CD4-positive, CD25-positive, alpha-beta regulatory T cell (primary cell): ENCODE measurements at regions not wholly inside any gene's neighbourhood (a gene's known extent, or its start where the extent isn't known, plus 50 kb on each side); places are given as distances from the start of the nearest gene placed in this dataset.

Experiments
- ATAC-seq, 2 donors: fragments of 150-1000 bp; cut with Tn5 transposase; one replicate each; pipeline ENCODE4 v1.10.0; 2021; ENCODE audit warnings: low read depth in 2 of 2, moderate number of reproducible peaks in 2 of 2, moderate library complexity in 1 of 2
- DNase-seq, 3 donors: peaks; one replicate each; pipeline versions ENCODE4 v3.0.0 to v3.0.0-alpha.2; 2012 to 2022; ENCODE audit warnings: mixed read lengths in 1 of 3
- H3K27ac ChIP-seq: one replicate; pipeline ENCODE4 v1.7.0; 2013; ENCODE audit warnings: mild to moderate bottlenecking, low read length; ENCODE audit not compliant: insufficient read depth, poor library complexity, severe bottlenecking
- H3K27me3 ChIP-seq: one replicate; pipeline ENCODE4 v1.7.0; 2013; ENCODE audit warnings: low read length; ENCODE audit not compliant: control insufficient read depth, insufficient read depth
- H3K36me3 ChIP-seq: one replicate; pipeline ENCODE4 v1.7.0; 2013; ENCODE audit warnings: mild to moderate bottlenecking, low read length, moderate library complexity; ENCODE audit not compliant: control insufficient read depth, insufficient read depth
- H3K4me1 ChIP-seq: 2 replicates; pipeline ENCODE4 v1.7.0; 2013; ENCODE audit warnings: mild to moderate bottlenecking, low read length; ENCODE audit not compliant: insufficient read depth, control insufficient read depth, poor library complexity, severe bottlenecking
- H3K4me3 ChIP-seq: one replicate; pipeline ENCODE4 v1.7.0; 2013; ENCODE audit warnings: low read depth, mild to moderate bottlenecking, low read length, moderate library complexity
- H3K9me3 ChIP-seq, 2 experiments: 1 replicate in 1 of 2; 2 replicates in 1 of 2; pipeline ENCODE4 v1.7.0; 2013; ENCODE audit warnings: low read length in 2 of 2, mild to moderate bottlenecking in 1 of 2, moderate library complexity in 1 of 2; ENCODE audit not compliant: control insufficient read depth in 2 of 2
- H3K27ac Mint-ChIP-seq, 3 donors: one replicate each; pipeline ENCODE4 v1.8.0; 2020 to 2022; ENCODE audit warnings: mild to moderate bottlenecking in 3 of 3, mixed read lengths in 3 of 3, moderate library complexity in 2 of 3
- H3K27me3 Mint-ChIP-seq: one replicate; pipeline ENCODE4 v1.8.0; 2022; ENCODE audit warnings: mild to moderate bottlenecking, mixed read lengths
- H3K36me3 Mint-ChIP-seq: one replicate; pipeline ENCODE4 v1.8.0; 2020; ENCODE audit warnings: mixed read lengths
- H3K4me1 Mint-ChIP-seq, 4 donors: one replicate each; pipeline ENCODE4 v1.8.0; 2020 to 2022; ENCODE audit warnings: mixed read lengths in 4 of 4, mild to moderate bottlenecking in 1 of 4
- H3K4me3 Mint-ChIP-seq, 4 donors: one replicate each; pipeline ENCODE4 v1.8.0; 2020 to 2022; ENCODE audit warnings: mild to moderate bottlenecking in 4 of 4, mixed read lengths in 4 of 4, moderate library complexity in 3 of 4
- H3K9me3 Mint-ChIP-seq, 7 donors: one replicate each; pipeline ENCODE4 v1.8.0; 2020 to 2022; ENCODE audit warnings: mixed read lengths in 7 of 7, mild to moderate bottlenecking in 3 of 7, moderate library complexity in 2 of 7

DNA sequence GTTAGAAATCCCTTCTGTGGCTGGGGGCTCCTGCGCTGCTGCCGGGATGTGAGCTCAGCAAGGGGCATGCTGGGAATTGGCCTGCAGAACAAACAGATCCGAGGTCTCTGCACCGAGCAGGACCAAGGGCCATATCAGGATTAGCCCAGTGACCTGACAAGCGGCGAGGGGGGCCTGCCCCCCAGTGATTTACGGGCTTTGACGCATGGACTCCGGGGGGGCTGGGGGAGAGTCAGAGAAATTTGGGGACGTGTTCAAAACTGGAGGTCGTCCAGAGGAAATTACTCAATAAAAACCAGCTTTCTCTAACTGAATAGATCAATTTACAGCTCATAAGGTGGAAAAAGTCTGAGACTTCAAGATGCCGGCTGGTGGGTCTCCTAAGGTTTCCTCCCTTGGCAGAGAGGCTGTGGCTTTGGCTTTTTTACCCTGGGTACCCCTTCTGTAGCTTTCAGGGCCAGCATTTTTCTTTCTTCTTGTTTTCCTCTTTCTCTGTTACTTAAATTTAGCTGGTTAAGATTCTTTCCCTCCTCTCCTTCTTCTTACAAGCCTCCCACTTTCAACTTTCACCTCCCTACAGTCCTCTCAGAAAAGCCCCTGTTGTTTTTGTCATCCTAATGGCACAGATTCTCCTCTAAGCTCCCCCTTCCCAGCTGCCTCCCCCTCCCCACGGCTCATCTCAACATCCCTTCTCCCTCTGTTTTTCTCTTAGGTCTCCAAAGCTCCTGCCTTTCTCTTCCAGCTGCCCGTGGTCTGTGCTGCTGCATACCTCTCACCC lies 551.0 kb downstream of the CCDC171 start:
- no peak for DNase-seq

DNA sequence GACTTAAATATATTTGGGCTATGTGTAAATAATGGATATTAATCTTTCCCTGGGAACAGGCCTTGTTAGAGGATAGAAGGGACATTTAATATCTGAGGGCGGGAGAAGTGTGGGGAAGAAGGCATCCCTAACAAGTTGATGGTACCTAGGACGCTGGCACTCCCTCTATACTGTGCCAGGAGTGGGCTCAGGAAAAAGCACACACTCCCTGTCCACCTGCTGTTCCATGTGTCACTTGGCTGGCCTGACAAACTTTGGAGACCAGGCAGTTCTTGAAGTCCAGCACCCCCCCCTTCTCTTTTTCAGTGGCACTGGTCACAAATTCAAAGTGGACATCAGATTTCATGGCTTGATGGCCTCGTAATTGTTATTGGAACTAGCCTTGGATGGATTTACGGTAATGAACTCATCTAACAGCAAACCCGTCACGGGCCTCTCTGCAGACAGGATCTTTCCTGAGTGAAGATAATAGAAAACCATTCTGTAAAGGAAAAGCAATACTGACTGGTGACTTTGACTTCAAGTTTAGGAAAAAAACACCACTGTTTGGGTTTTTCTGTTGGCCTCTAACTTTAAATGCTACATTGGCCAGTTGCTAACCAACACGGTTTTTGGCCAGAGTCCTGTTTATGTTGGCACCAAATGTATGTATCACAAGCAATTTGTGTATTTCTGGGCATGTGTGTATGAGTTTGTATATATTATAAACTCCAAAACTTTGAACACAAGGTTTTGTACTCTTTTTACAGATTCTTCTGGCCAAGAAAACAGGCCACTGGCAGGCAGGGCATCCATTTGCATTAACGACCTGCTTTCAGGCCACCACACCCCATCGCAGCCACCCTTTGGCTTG lies 552.6 kb downstream of the CCDC171 start:
- no peaks in the 10 kb centered on the region for H3K9me3 ChIP-seq
- H3K4me3 Mint-ChIP-seq: no peak overlapping the region
- no peaks in the 10 kb centered on the region for H3K4me1 Mint-ChIP-seq
- no peak overlapping the region for H3K27ac ChIP-seq
- H3K9me3 Mint-ChIP-seq: peaks cover 0 to 10% (median 0%) of the 10 kb centered on the region in 7 donors
- H3K36me3 Mint-ChIP-seq: no peaks in the 10 kb centered on the region
- DNase-seq (no peak), ATAC-seq (no peak)
- H3K27me3 ChIP-seq: no peaks in the 10 kb centered on the region
- no peak overlapping the region for H3K4me3 ChIP-seq
- H3K27ac Mint-ChIP-seq: no peak overlapping the region
- no peaks in the 10 kb centered on the region for H3K27me3 Mint-ChIP-seq
- no peaks in the 10 kb centered on the region for H3K4me1 ChIP-seq
- no peaks in the 10 kb centered on the region for H3K36me3 ChIP-seq

More for the DNA sequence above, 551.0 kb downstream of the CCDC171 start:
- Histone ChIP-seq H3K27ac (no peak overlapping the region), H3K4me1 (no peaks in the 10 kb centered on the region), H3K36me3 (no peaks in the 10 kb centered on the region), H3K27me3 (no peaks in the 10 kb centered on the region), H3K9me3 (no peaks in the 10 kb centered on the region), H3K4me3 (no peak overlapping the region)
- Mint-ChIP-seq H3K27ac (no peak overlapping the region), H3K27me3 (no peaks in the 10 kb centered on the region), H3K9me3 (peaks cover 0 to 7% (median 0%) of the 10 kb centered on the region in 7 donors), H3K4me3 (no peak overlapping the region), H3K36me3 (no peaks in the 10 kb centered on the region), H3K4me1 (no peaks in the 10 kb centered on the region)
- no peak for ATAC-seq

DNA sequence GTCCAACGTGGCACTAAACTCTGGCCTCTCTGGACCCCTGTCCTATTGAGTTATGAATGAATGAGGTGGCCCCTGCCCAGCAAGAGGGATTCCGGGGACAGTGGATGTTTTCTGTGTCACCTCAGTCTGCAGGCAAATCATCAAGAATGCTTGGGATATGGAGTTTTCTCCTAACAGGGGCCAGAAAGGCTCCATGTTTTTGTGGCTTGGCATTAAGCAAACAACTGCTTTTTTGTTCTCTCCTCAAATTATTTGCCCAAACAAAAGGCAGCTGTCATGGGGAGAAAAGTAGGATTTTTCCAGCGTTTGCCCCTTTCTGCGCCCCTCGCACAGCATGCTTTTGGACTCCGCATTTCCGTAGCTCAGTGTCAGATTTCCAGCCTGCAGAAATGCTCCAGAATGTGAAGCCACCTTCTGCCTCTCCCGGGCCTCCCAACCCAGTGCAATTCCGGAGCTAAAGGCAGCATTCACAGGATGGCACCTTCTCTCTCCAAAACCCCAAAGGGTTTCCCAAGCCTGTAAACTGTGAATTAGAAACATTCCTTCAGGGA lies 553.3 kb downstream of the CCDC171 start:
- DNase-seq: no peak
- Histone ChIP-seq H3K9me3 (no peaks in the 10 kb centered on the region), H3K4me1 (no peaks in the 10 kb centered on the region), H3K27ac (no peak overlapping the region), H3K27me3 (no peaks in the 10 kb centered on the region), H3K4me3 (no peak overlapping the region), H3K36me3 (no peaks in the 10 kb centered on the region)
- H3K4me1 Mint-ChIP-seq: no peaks in the 10 kb centered on the region
- no peaks in the 10 kb centered on the region for H3K36me3 Mint-ChIP-seq
- H3K4me3 Mint-ChIP-seq: no peak overlapping the region
- H3K9me3 Mint-ChIP-seq: peaks cover 0 to 10% (median 0%) of the 10 kb centered on the region in 7 donors
- no peak for ATAC-seq
- H3K27me3 Mint-ChIP-seq: no peaks in the 10 kb centered on the region
- no peak overlapping the region for H3K27ac Mint-ChIP-seq

DNA sequence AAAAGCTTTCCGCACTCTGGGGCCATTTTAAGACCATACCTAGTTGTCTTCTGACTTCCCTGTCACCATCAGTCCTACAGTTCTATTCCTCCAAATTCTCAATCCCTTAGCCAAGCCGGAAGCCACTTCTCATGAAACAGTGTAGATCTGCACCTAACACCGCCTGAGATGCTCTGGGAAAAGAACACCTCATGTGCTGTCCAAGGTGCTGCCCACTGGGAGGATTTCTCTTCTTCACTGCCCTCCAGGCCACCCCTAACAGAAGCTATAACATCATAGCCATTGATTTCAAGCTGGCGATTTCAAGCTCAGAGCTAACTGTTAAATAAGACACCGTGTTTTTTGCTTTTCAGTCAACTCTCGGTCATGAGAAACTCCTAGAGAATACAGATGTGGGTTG lies 559.3 kb downstream of the CCDC171 start:
- Histone ChIP-seq H3K4me3 (no peak overlapping the region), H3K27ac (no peak overlapping the region), H3K27me3 (no peaks in the 10 kb centered on the region), H3K36me3 (no peaks in the 10 kb centered on the region), H3K4me1 (no peaks in the 10 kb centered on the region), H3K9me3 (no peaks in the 10 kb centered on the region)
- Mint-ChIP-seq H3K36me3 (no peaks in the 10 kb centered on the region), H3K27ac (no peak overlapping the region), H3K9me3 (peaks cover 0 to 4% (median 0%) of the 10 kb centered on the region in 7 donors), H3K4me3 (no peak overlapping the region), H3K4me1 (no peaks in the 10 kb centered on the region), H3K27me3 (no peaks in the 10 kb centered on the region)
- ATAC-seq (no peak), DNase-seq (no peak)

DNA sequence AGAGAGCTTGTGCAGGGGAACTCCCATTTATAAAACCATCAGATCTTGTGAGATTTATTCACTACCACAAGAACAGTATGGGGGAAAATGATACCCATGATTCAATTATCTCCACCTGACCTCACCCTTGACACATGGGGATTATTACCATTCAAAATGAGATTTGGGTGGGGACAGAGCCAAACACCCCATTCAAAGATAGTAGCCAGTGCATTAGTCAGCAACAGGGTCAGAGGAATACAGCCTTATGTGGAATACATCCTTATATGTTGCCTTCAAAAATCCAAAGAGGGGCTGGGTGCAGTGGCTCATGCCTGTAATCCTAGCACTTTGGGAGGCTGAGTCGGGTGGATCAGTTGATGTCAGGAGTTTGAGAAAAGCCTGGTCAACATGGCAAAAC lies 563.2 kb downstream of the CCDC171 start:
- H3K4me3 ChIP-seq: no peak overlapping the region
- H3K36me3 Mint-ChIP-seq: no peaks in the 10 kb centered on the region
- no peak overlapping the region for H3K4me3 Mint-ChIP-seq
- H3K4me1 Mint-ChIP-seq: no peaks in the 10 kb centered on the region
- H3K9me3 Mint-ChIP-seq: peaks cover 0 to 5% (median 0%) of the 10 kb centered on the region in 7 donors
- H3K36me3 ChIP-seq: no peaks in the 10 kb centered on the region
- ATAC-seq (no peak), DNase-seq (no peak)
- no peak overlapping the region for H3K27ac Mint-ChIP-seq
- H3K4me1 ChIP-seq: no peaks in the 10 kb centered on the region
- no peaks in the 10 kb centered on the region for H3K9me3 ChIP-seq
- no peaks in the 10 kb centered on the region for H3K27me3 ChIP-seq
- no peak overlapping the region for H3K27ac ChIP-seq
- H3K27me3 Mint-ChIP-seq: no peaks in the 10 kb centered on the region

DNA sequence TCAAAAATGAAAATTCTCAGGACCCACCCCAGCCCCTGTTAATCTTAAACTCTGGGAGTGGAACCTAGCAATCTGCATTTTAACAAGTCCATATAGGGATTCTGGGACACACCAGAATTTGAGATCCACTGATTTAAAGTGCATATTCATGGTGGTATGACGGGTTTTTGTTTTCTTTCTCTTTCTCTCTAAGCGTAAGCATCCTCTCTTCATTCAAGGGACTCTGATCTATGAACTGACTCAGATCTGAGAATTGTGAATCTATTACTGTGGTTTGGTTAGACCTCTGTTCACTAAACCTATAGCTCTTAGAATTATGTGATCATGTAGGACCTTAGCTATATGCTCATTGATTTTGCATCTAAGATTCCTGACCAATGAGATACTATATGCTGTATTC lies 565.2 kb downstream of the CCDC171 start:
- Histone ChIP-seq H3K4me1 (no peaks in the 10 kb centered on the region), H3K36me3 (no peaks in the 10 kb centered on the region), H3K27ac (no peak overlapping the region), H3K9me3 (no peaks in the 10 kb centered on the region), H3K4me3 (no peak overlapping the region), H3K27me3 (no peaks in the 10 kb centered on the region)
- Mint-ChIP-seq H3K36me3 (no peaks in the 10 kb centered on the region), H3K9me3 (peaks cover 0 to 5% (median 0%) of the 10 kb centered on the region in 7 donors), H3K27ac (no peak overlapping the region), H3K4me3 (no peak overlapping the region), H3K27me3 (no peaks in the 10 kb centered on the region), H3K4me1 (peaks cover 0 to 2% (median 0%) of the 10 kb centered on the region in 4 donors)
- DNase-seq: no peak
- no peak for ATAC-seq

DNA sequence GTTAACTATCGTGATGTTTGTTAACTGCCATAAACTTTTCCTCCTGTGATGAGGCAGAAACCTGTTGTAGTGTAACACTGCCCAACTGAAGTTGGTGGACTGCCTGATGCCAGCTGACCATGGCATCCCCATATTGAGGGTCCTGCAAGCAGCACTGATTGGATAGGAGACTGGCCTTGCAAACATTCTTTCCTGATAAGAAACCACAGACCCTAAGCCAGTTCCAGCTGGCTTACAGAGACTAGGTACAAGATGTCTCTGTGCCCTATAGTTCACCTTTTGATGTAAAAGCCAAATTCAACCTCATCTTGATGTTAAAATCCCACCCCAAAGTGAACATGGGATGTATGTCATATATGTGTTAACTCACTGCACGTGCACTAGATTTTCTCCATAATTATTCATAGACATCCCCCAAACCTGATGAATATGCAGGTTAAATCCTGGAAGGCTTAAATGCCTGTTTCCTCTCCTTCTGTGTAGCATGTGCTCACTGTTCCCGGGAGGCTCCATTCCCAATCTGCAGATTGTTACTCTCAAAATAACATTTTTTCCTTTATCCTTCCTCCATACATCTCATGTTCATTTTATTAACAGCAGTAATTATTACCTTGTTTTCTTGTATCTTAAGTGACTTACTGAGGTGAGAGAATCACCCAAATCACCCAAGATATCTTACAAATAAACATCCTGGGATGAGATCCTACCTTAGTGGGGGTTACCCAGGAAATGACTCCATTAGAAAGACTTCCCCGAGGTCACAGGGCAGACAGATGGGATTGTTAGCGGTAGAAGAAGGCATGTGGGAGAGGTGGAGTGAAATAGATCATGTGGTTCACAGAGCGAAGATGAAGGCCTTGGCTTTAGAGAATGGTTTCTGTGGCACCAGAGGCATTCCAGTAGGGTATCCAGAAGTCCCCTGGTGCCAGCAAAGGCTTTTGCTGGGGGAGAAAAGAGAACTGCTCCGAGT lies 566.7 kb downstream of the CCDC171 start:
- no peaks in the 10 kb centered on the region for H3K36me3 ChIP-seq
- no peak for ATAC-seq
- H3K9me3 ChIP-seq: no peaks in the 10 kb centered on the region
- Mint-ChIP-seq H3K4me1 (peaks cover 0 to 2% (median 0%) of the 10 kb centered on the region in 4 donors), H3K27ac (no peak overlapping the region), H3K9me3 (peaks cover 0 to 4% (median 0%) of the 10 kb centered on the region in 7 donors), H3K36me3 (no peaks in the 10 kb centered on the region), H3K4me3 (no peak overlapping the region), H3K27me3 (no peaks in the 10 kb centered on the region)
- H3K4me3 ChIP-seq: no peak overlapping the region
- no peak for DNase-seq
- no peaks in the 10 kb centered on the region for H3K27me3 ChIP-seq
- no peak overlapping the region for H3K27ac ChIP-seq
- no peaks in the 10 kb centered on the region for H3K4me1 ChIP-seq
